Loucy (cell line): ENCODE measurements at regions not wholly inside any gene's neighbourhood (a gene's known extent, or its start where the extent isn't known, plus 50 kb on each side); places are given as distances from the start of the nearest gene placed in this dataset.
"Not testable (repeated sequence)": the region's sequence is repeated elsewhere in the genome, so short reads cannot be mapped to it uniquely, and the experiment has no call there.

Experiments
- H2AFZ ChIP-seq: fragments of 200-600 bp; sonication (generic); 2 replicates; pipeline ENCODE4 v1.6.0; 2016; ENCODE audit warnings: antibody characterized with exemption, mild to moderate bottlenecking, low read length, moderate library complexity
- H3F3A ChIP-seq: fragments of 200-600 bp; 2 replicates; pipeline ENCODE4 v1.6.0; 2016; ENCODE audit warnings: antibody characterized with exemption, low read depth, mild to moderate bottlenecking
- H3K27me3 ChIP-seq: fragments of 200-600 bp; sonication (generic); 2 replicates; pipeline ENCODE4 v1.6.1; 2014; ENCODE audit warnings: low read length, mild to moderate bottlenecking; ENCODE audit not compliant: insufficient read depth, poor library complexity, severe bottlenecking
- H3K36me3 ChIP-seq: fragments of 200-600 bp; sonication (generic); 2 replicates; pipeline ENCODE4 v1.6.1; 2016; ENCODE audit warnings: low read length; ENCODE audit not compliant: insufficient read depth
- H3K4me1 ChIP-seq: fragments of 200-600 bp; sonication (generic); 2 replicates; pipeline ENCODE4 v1.5.1; 2014; ENCODE audit warnings: low read length, mild to moderate bottlenecking; ENCODE audit not compliant: insufficient read depth, poor library complexity, severe bottlenecking
- H3K4me2 ChIP-seq: fragments of 200-600 bp; sonication (generic); 2 replicates; pipeline ENCODE4 v1.6.0; 2014; ENCODE audit warnings: antibody characterized with exemption, low read length, low read depth, mild to moderate bottlenecking; ENCODE audit not compliant: poor library complexity, severe bottlenecking
- H3K4me3 ChIP-seq: fragments of 200-600 bp; sonication (generic); 2 replicates; pipeline ENCODE4 v1.5.1; 2014; ENCODE audit warnings: low read length, mild to moderate bottlenecking, mixed read lengths; ENCODE audit not compliant: poor library complexity, severe bottlenecking
- H3K79me2 ChIP-seq: fragments of 200-600 bp; sonication (generic); 2 replicates; pipeline ENCODE4 v1.6.1; 2014; ENCODE audit warnings: low read length; ENCODE audit not compliant: insufficient read depth
- H3K9ac ChIP-seq: fragments of 200-600 bp; sonication (generic); 2 replicates; pipeline ENCODE4 v1.6.0; 2014; ENCODE audit warnings: mild to moderate bottlenecking, low read depth, low read length, moderate library complexity; ENCODE audit not compliant: poor library complexity, severe bottlenecking
- H3K9me2 ChIP-seq: fragments of 200-600 bp; sonication (generic); replicated peaks from 2 replicates; pipeline ENCODE4 v1.6.1; 2016; ENCODE audit warnings: low read depth, low read length, mixed read lengths
- H3K9me3 ChIP-seq: fragments of 200-600 bp; sonication (generic); 2 replicates; pipeline ENCODE4 v1.6.1; 2014; ENCODE audit warnings: mild to moderate bottlenecking, antibody characterized with exemption, low read length, low read depth; ENCODE audit not compliant: insufficient read depth
- H4K20me1 ChIP-seq: fragments of 200-600 bp; sonication (generic); 2 replicates; pipeline ENCODE4 v1.6.0; 2014; ENCODE audit warnings: antibody characterized with exemption, low read length, mild to moderate bottlenecking; ENCODE audit not compliant: insufficient read depth, poor library complexity, severe bottlenecking
- CTCF ChIP-seq: fragments of 200-600 bp; sonication (generic); conservative IDR thresholded peaks from 2 replicates; pipeline ENCODE4 v1.5.1; 2014; ENCODE audit warnings: mild to moderate bottlenecking, antibody characterized with exemption, low read length
- EZH2phosphoT487 ChIP-seq: fragments of 200-600 bp; IDR thresholded peaks from 2 replicates; pipeline ENCODE4 v1.6.1; 2018; ENCODE audit warnings: antibody characterized with exemption, mild to moderate bottlenecking, moderate library complexity, borderline replicate concordance

GRCh38 chr5:126143622-126144021 lies 279.6 kb upstream of the GRAMD2B start:
- Histone ChIP-seq H3K9me3 (no peaks in the 10 kb centered on the region), H3K79me2 (no peaks in the 10 kb centered on the region), H3K36me3 (no peaks in the 10 kb centered on the region), H4K20me1 (no peaks in the 10 kb centered on the region), H3K4me3 (no peak overlapping the region), H3K4me2 (no peak overlapping the region), H3K9me2 (no peaks in the 10 kb centered on the region), H3K9ac (no peak overlapping the region), H3K27me3 (no peaks in the 10 kb centered on the region), H2AFZ (no peak overlapping the region), H3F3A (no peaks in the 10 kb centered on the region), H3K4me1 (no peaks in the 10 kb centered on the region)
- no peak for TF ChIP-seq EZH2phosphoT487
- TF ChIP-seq CTCF = no peak

DNA sequence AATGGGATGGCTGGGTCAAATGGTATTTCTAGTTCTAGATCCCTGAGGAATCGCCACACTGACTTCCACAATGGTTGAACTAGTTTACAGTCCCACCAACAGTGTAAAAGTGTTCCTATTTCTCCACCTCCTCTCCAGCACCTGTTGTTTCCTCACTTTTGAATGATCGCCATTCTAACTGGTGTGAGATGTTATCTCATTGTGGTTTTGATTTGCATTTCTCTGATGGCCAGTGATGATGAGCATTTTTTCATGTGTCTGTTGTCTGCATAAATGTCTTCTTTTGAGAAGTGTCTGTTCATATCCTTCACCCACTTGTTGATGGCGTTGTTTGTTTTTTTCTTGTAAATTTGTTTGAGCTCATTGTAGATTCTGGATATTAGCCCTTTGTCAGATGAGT lies 272.9 kb upstream of the GRAMD2B start:
- not testable (repeated sequence) for H3K4me1 ChIP-seq, H3K4me3 ChIP-seq, H3K4me2 ChIP-seq, H3K9me3 ChIP-seq, H3F3A ChIP-seq, H3K9ac ChIP-seq, H3K36me3 ChIP-seq, H3K27me3 ChIP-seq, H4K20me1 ChIP-seq, H3K9me2 ChIP-seq, H3K79me2 ChIP-seq, H2AFZ ChIP-seq

DNA sequence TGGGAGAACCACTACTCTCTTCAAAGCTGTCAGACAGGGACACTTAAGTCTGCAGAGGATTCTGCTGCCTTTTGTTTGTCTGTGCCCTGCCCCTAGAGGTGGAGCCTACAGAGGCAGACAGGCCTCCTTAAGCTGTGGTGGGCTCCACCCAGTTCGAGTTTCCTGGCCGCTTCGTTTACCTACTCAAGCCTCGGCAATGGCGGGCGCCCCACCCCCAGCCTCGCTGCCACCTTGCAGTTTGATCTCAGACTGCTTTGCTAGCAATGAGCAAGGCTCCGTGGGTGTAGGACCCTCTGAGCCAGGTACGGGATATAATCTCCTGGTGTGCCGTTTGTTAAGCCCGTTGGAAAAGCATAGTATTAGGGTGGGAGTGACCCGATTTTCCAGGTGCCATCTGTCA lies 267.9 kb upstream of the GRAMD2B start:
- not testable (repeated sequence) for H2AFZ ChIP-seq, H3K4me3 ChIP-seq, H3K36me3 ChIP-seq

GRCh38 chr5:126166368-126166767 lies 256.8 kb upstream of the GRAMD2B start:
- no peak overlapping the region for H3K4me3 ChIP-seq
- no peaks in the 10 kb centered on the region for H3K9me2 ChIP-seq
- H2AFZ ChIP-seq = no peak overlapping the region
- H3K4me2 ChIP-seq = no peak overlapping the region
- TF ChIP-seq EZH2phosphoT487 = no peak
- H4K20me1 ChIP-seq = no peaks in the 10 kb centered on the region
- no peaks in the 10 kb centered on the region for H3F3A ChIP-seq
- no peaks in the 10 kb centered on the region for H3K4me1 ChIP-seq
- H3K79me2 ChIP-seq = no peaks in the 10 kb centered on the region
- no peak overlapping the region for H3K9ac ChIP-seq
- H3K9me3 ChIP-seq = no peaks in the 10 kb centered on the region; the same call in 1 of the 2 replicates
- H3K27me3 ChIP-seq = no peaks in the 10 kb centered on the region
- H3K36me3 ChIP-seq = no peaks in the 10 kb centered on the region

More for the DNA sequence above, 267.9 kb upstream of the GRAMD2B start:
- not testable (repeated sequence) for H3K4me2 ChIP-seq, H3K9me3 ChIP-seq, H4K20me1 ChIP-seq, H3K27me3 ChIP-seq, H3F3A ChIP-seq, H3K9me2 ChIP-seq, H3K79me2 ChIP-seq, H3K9ac ChIP-seq, H3K4me1 ChIP-seq

- no peaks in the 10 kb centered on the region for H3F3A ChIP-seq
- H3K27me3 ChIP-seq = no peaks in the 10 kb centered on the region
- no peak for TF ChIP-seq CTCF
- no peak for TF ChIP-seq EZH2phosphoT487
- no peaks in the 10 kb centered on the region for H3K79me2 ChIP-seq
- no peaks in the 10 kb centered on the region for H3K36me3 ChIP-seq
- H2AFZ ChIP-seq = no peak overlapping the region
- H3K4me3 ChIP-seq = no peak overlapping the region
- H3K9me2 ChIP-seq = no peaks in the 10 kb centered on the region
- H3K4me2 ChIP-seq = no peak overlapping the region
- no peaks in the 10 kb centered on the region for H3K4me1 ChIP-seq
- H4K20me1 ChIP-seq = no peaks in the 10 kb centered on the region
- no peak overlapping the region for H3K9ac ChIP-seq
- no peaks in the 10 kb centered on the region; the same call in 1 of the 2 replicates for H3K9me3 ChIP-seq
Measured at GRCh38 chr5:126168785-126169184, 254.4 kb upstream of the GRAMD2B start.
